ENCODE measurements at regions not wholly inside any gene's neighbourhood (a gene's known extent, or its start where the extent isn't known, plus 50 kb on each side); places are given as distances from the start of the nearest gene placed in this dataset.
"Not testable (repeated sequence)": the region's sequence is repeated elsewhere in the genome, so short reads cannot be mapped to it uniquely, and the experiment has no call there.

DNA sequence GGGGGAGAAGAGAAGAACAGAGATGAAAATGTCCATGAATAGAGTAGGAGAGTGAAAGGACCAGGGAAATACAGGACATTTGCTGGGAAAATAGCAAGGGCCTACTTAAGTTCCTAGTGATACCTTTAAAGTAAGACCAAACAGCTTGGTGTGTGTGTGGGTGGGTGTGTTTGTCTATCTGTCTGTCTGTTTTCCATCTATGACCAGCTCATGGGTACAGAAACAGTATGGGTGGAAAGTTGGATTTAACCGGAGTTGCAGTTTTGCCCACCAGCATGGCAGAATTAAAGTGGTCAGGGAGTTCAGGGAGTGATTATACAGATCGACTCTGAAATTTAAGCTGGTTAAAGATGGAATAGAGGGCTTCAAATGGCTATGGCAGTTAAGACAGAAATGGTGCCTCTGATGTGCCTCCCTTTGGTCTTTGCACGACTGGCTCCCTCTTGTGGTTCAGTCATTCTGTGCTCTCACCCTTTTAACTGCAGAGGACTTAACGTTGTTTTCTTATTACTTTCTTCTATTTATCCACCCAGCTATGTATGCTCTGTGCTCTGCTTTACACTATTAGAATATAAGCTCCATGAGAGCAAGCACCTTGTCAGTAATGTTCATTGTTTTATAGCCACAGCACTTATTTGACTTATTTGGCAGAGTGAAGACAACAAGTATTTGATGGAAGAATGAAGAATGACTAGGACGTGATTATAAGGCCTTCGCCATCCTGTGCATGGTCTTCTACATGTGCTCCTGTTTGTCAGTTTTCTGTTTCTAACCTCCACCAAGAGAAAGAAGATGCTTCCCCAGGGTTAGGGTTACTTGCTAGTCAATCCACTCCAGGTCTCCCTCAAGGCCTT is 72.7 kb upstream of the AK4 start:
- Mint-ChIP-seq H3K9me3 (ENCODE audit: low read depth) (no peaks in the 10 kb centered on the region), H3K27me3 (peaks cover 3% of the 10 kb centered on the region), H3K27ac (no peak overlapping the region), H3K36me3 (ENCODE audit: low read depth) (no peaks in the 10 kb centered on the region), H3K4me1 (peaks cover 20% of the 10 kb centered on the region), H3K4me3 (no peak overlapping the region)
- ATAC-seq (peak; percentile 92), DNase-seq (peak; percentile 77)
- intact Hi-C loops (cut with DNase I, micrococcal nuclease), result loop anchor here (1.0 to 10.0 kb wide), 4 partner anchors 15 to 391 kb away; no protein-coding TSS in a partner anchor
- POLR2A ChIA-PET, result no interaction called here
- CTCF ChIA-PET, result interaction anchor here (0.6 to 6.8 kb wide), 35 partner anchors 11 to 1329 kb away, joined by 3 to 70 read pairs (median 4); no protein-coding TSS in a partner anchor

DNA sequence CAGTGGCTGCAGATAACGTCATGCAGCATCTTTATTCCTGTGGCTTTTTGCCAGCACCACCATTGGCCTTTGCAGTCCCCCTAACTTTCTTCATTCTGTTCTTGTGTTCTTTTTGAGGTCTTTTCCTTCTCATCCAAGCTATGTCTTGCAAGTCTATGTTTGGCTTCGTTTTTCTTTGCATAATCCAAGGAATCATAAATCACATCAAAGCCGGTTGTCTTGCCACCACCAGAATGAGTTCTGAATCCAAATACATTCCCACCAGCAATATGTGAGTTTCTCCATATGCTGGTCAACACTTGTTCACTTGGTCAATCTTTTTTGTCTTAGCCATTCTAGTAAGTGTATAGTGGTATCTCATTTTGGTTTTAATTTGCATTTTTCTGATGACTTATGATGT is 70.6 kb upstream of the AK4 start:
- ATAC-seq (no peak), DNase-seq (no peak)
- Mint-ChIP-seq H3K4me3 (no peak overlapping the region), H3K36me3 (ENCODE audit: low read depth) (no peaks in the 10 kb centered on the region), H3K27me3 (peaks cover 3% of the 10 kb centered on the region), H3K4me1 (peaks cover 12% of the 10 kb centered on the region), H3K27ac (no peak overlapping the region), H3K9me3 (ENCODE audit: low read depth) (no peaks in the 10 kb centered on the region)
- intact Hi-C loops (cut with DNase I, micrococcal nuclease), result loop anchor here in 1 of 2 experiments (10.0 kb wide), 1 partner anchor 393 kb away; no protein-coding TSS in a partner anchor
- POLR2A ChIA-PET, result no interaction called here
- CTCF ChIA-PET, result interaction anchor here (0.6 to 6.8 kb wide), 5 partner anchors 13 to 459 kb away, joined by 3 to 70 read pairs (median 4); no protein-coding TSS in a partner anchor

DNA sequence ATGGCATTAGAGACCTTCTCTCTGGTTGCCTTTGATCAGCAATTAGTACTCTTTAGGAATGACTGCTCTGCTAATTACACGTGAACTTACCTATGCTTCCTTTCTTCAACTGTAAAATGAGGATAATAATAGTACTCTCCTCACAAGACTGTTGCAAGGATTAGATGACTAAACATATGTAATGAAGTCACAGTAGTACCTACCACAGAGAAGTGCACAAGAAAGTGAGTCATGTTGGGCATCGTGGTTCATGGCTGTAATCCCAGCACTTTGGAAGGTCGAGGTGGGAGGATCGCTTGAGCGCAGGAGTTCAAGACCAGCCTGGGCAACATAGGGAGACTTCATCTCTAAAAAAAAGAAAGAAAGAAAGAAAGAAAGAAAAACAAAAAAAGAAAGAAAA is 68.1 kb upstream of the AK4 start:
- Mint-ChIP-seq H3K4me3 (no peak overlapping the region), H3K36me3 (ENCODE audit: low read depth) (no peaks in the 10 kb centered on the region), H3K4me1 (peaks cover 9% of the 10 kb centered on the region), H3K9me3 (ENCODE audit: low read depth) (no peaks in the 10 kb centered on the region), H3K27ac (no peak overlapping the region), H3K27me3 (peaks cover 3% of the 10 kb centered on the region)
- ChIA-PET POLR2A (no interaction called here), CTCF (no interaction called here)
- intact Hi-C loops (cut with DNase I, micrococcal nuclease), result loop anchor here in 1 of 2 experiments (10.0 kb wide), 1 partner anchor 395 kb away; no protein-coding TSS in a partner anchor
- peak; percentile 70 for ATAC-seq
- peak; percentile 23 for DNase-seq

DNA sequence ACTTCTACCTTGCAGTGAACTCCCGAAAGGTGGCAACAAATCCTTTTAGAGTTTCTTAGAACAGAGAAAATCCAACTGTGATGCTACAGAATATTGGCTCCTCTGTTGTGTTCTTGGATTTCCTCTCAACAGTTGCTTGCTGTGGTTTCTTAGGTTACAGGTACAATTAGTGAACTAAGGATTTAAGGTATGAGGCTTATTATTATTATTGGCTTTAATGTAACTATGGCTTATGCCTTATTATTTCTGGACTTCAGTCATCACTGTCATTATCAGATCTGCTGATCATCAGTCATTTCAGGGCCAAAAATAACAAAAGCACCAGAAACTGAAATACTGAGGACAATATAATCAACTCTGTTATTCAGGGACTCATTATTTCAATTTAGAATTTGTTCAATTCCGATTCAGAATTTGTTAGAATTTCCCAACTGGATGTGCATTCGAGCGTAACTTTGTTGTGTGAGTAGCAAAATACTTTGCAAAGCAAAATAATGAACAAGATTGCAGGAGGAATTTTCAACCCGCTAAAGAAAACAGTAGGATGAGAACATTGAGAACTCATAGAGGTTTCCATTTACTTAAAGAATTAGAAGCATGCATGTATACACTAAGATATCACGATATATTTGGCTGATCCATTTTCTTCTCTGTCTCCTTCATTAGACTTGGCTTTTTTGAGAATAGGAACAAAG is 65.5 kb upstream of the AK4 start:
- POLR2A ChIA-PET, result no interaction called here
- CTCF ChIA-PET, result interaction anchor here (0.5 to 1.1 kb wide), 2 partner anchors 10 to 114 kb away, joined by 3 read pairs; no protein-coding TSS in a partner anchor
- Mint-ChIP-seq H3K9me3 (ENCODE audit: low read depth) (peaks cover 6% of the 10 kb centered on the region), H3K4me1 (peaks cover 4% of the 10 kb centered on the region), H3K27me3 (peaks cover 5% of the 10 kb centered on the region), H3K27ac (no peak overlapping the region), H3K36me3 (ENCODE audit: low read depth) (peaks cover 3% of the 10 kb centered on the region), H3K4me3 (no peak overlapping the region)
- ATAC-seq (no peak), DNase-seq (no peak)
- intact Hi-C loops (cut with DNase I, micrococcal nuclease), result no loop called here

DNA sequence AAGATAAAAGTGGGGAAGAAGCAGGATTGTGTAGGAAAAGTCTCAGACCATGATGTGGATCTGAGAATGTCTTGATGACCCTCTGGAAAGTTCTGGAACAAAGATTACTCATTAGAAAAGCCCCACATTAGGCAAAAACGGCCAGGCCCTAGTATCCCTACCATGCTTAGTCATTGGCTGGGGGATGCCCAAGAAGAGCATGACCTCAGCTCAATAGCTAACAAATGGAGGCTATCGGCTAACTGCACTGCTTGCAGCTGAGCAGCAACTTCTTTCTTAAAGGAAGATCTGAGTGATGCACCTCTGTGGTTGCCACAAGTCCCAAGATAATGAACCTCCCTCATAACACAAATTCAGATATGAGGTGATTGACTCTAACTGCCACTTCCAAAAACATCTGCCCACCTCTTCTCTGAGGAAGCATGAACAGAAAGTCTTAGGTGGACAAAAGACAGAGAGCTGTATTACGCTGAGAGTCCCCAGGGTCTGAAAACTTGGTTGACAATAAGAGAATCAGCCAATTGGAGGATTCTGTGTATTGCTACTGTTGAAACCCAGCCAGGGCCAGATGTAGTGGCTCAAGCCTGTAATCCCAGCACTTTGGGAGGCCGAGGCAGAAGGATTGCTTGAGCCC is 64.6 kb upstream of the AK4 start:
- ChIA-PET CTCF (interaction anchor here (1.1 kb wide), 1 partner anchor 11 kb away, joined by 3 read pairs; no protein-coding TSS in a partner anchor), POLR2A (no interaction called here)
- H3K4me3 Mint-ChIP-seq, result no peak overlapping the region
- H3K27me3 Mint-ChIP-seq, result peaks cover 5% of the 10 kb centered on the region
- DNase-seq (no peak), ATAC-seq (peak; percentile 61)
- H3K27ac Mint-ChIP-seq, result no peak overlapping the region
- peaks cover 5% of the 10 kb centered on the region for H3K36me3 Mint-ChIP-seq (ENCODE audit: low read depth)
- peaks cover 9% of the 10 kb centered on the region for H3K9me3 Mint-ChIP-seq (ENCODE audit: low read depth)
- intact Hi-C loops (cut with DNase I, micrococcal nuclease), result no loop called here
- H3K4me1 Mint-ChIP-seq, result peaks cover 4% of the 10 kb centered on the region

DNA sequence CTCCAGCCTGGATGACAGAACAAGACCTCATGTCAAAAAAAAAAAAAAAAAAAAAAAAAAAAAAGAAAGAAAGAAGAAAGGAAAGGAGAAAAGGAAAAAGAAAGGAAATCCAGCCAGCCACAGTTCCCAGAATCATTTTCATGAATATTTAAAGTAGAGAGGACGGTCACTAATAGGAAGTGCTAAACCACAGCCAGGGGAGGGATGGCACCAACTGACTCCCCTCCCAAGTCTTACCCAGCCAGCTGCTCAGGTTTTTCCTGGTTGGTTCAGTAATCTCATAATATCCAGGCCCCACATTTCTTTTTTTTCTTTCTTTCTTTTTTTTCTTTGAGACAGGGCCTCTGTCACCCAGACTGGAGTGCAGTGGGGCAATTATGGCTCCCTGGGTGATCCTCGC is 63.9 kb upstream of the AK4 start:
- CTCF ChIA-PET, result no interaction called here
- no peak overlapping the region for H3K27ac Mint-ChIP-seq
- intact Hi-C loops (cut with DNase I, micrococcal nuclease), result no loop called here

DNA sequence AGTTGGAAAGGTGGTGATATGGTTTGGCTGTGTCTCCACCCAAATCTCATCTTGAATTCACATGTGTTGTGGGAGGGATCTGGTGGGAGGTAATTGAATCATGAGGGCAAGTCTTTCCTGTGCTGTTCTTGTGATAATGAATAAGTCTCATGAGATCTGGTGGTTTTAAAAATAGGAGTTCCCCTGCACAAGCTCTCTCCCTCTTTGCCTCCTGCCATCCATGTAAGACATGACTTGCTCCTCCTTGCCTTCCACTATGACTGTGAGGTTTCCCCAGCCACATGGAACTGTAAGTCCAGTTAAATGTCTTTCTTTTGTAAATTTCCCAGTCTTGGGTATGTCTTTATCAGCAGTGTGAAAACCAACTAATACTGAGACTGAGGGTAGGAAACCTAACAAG is 60.5 kb upstream of the AK4 start:
- CTCF ChIA-PET; POLR2A ChIA-PET; H3K4me1 Mint-ChIP-seq; intact Hi-C loops (cut with DNase I, micrococcal nuclease); H3K27ac Mint-ChIP-seq; H3K36me3 Mint-ChIP-seq (ENCODE audit: low read depth); ATAC-seq; H3K27me3 Mint-ChIP-seq; H3K9me3 Mint-ChIP-seq (ENCODE audit: low read depth); H3K4me3 Mint-ChIP-seq; DNase-seq: not testable (repeated sequence)

More for the DNA sequence above, 63.9 kb upstream of the AK4 start:
- POLR2A ChIA-PET, result no interaction called here
- Mint-ChIP-seq H3K4me3 (no peak overlapping the region), H3K4me1 (peaks cover 4% of the 10 kb centered on the region), H3K9me3 (ENCODE audit: low read depth) (peaks cover 9% of the 10 kb centered on the region), H3K36me3 (ENCODE audit: low read depth) (peaks cover 5% of the 10 kb centered on the region), H3K27me3 (peaks cover 5% of the 10 kb centered on the region)
- DNase-seq, result no peak
- no peak for ATAC-seq

DNA sequence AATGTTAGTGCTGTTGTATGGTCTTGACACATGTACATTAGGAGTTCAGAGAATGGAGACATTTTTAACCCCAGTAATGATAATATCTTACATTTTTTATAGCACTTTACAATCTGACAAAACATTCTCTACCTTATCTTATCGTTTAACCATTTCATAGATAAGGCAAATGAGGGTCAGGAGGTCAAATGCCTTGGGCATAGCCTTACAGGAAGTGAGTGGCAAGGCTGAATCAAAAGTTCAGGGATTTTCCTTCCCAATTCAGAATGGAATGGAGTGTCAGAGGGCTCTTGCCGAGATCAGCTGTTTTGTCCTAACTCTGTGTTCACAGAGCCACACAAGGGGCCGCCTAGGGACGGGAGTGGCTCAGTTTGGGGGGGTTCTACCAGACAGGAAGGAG is 57.6 kb upstream of the AK4 start:
- ATAC-seq (no peak), DNase-seq (no peak)
- ChIA-PET POLR2A (no interaction called here), CTCF (interaction anchor here (1.3 kb wide), 1 partner anchor 15 kb away, joined by 4 read pairs; no protein-coding TSS in a partner anchor)
- Mint-ChIP-seq H3K4me3 (no peak overlapping the region), H3K36me3 (ENCODE audit: low read depth) (peaks cover 5% of the 10 kb centered on the region), H3K27me3 (peaks cover 2% of the 10 kb centered on the region), H3K9me3 (ENCODE audit: low read depth) (peaks cover 9% of the 10 kb centered on the region), H3K4me1 (no peaks in the 10 kb centered on the region), H3K27ac (no peak overlapping the region)
- intact Hi-C loops (cut with DNase I, micrococcal nuclease), result no loop called here

DNA sequence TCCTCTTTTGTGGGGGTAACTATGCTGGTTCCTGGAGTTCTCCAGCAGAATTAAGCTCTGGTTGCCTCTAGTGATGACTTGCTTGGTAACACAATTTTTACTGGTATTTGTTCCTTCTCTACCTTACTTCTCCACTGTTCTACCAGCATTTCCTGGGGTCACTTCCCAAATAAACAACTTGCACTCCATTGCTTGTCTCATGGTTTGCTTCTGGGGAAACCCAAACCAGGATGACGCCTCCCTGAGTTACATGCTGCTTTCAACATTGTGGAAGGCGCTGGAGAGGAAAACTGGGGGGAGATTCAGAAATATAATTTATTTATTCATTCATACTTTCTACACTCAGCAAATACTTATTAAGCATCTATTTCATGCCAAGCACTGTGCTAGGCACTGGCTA is 55.3 kb upstream of the AK4 start:
- Mint-ChIP-seq H3K9me3 (ENCODE audit: low read depth) (peaks cover 2% of the 10 kb centered on the region), H3K27ac (no peak overlapping the region), H3K36me3 (ENCODE audit: low read depth) (peaks cover under 1% of the 10 kb centered on the region), H3K4me3 (no peak overlapping the region), H3K27me3 (no peaks in the 10 kb centered on the region), H3K4me1 (no peaks in the 10 kb centered on the region)
- CTCF ChIA-PET, result no interaction called here
- no peak for ATAC-seq
- intact Hi-C loops (cut with DNase I, micrococcal nuclease), result no loop called here
- POLR2A ChIA-PET, result no interaction called here
- no peak for DNase-seq

DNA sequence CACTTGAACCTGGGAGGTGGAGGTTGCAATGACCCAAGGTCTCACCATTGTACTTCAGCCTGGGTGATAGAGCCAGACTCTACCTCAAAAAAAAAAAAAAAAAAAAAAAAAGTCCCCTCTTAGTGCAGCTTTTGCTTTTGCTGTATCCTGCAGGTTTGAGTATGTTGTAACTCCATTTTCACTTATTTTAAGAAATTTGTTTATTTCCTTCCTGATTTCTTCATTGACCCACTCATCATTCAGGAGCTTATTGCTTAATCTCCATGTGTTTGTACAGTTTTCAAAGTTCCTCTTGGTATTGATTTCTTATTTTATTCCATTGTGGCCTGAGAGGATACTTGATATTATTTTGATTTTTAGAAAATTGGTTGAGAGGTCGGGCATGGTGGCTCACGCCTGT is 50.9 kb upstream of the AK4 start:
- H3K27me3 Mint-ChIP-seq, result no peaks in the 10 kb centered on the region
- no peaks in the 10 kb centered on the region for H3K4me1 Mint-ChIP-seq
- no peaks in the 10 kb centered on the region for H3K36me3 Mint-ChIP-seq (ENCODE audit: low read depth)
- no peak overlapping the region for H3K27ac Mint-ChIP-seq
- CTCF ChIA-PET, result no interaction called here
- intact Hi-C loops (cut with DNase I, micrococcal nuclease), result no loop called here
- H3K9me3 Mint-ChIP-seq (ENCODE audit: low read depth), result peaks cover 7% of the 10 kb centered on the region
- DNase-seq (no peak), ATAC-seq (no peak)
- no peak overlapping the region for H3K4me3 Mint-ChIP-seq
- POLR2A ChIA-PET, result no interaction called here
